Keratinocyte (primary cell): ENCODE measurements at regions not wholly inside any gene's neighbourhood (a gene's known extent, or its start where the extent isn't known, plus 50 kb on each side); places are given as distances from the start of the nearest gene placed in this dataset.

ENCODE experiments used
- DNase-seq: peaks from one replicate; pipeline ENCODE4 v3.0.0-alpha.2; 2011; ENCODE audit warnings: low read depth, missing footprints, low spot score
- FAIRE-seq: peaks from 2 replicates; lab custom pipeline; 2011; peaks lifted over from hg19 to GRCh38; lab: Jason Lieb, UNC
- H2AFZ ChIP-seq: 2 replicates; pipeline ENCODE4 v1.6.0; 2012; ENCODE audit warnings: low read length, control low read depth, inconsistent platforms; ENCODE audit not compliant: control insufficient read depth
- H3K27ac ChIP-seq: 2 replicates; pipeline ENCODE4 v1.5.1; 2011; ENCODE audit warnings: low read length; ENCODE audit not compliant: control insufficient read depth, insufficient read depth
- H3K27me3 ChIP-seq: 3 replicates; pipeline ENCODE4 v1.6.0; 2011; ENCODE audit warnings: low read length; ENCODE audit not compliant: control insufficient read depth, insufficient read depth; ENCODE audit errors: extremely low read depth
- H3K36me3 ChIP-seq, 2 experiments: 2 replicates in 1 of 2; 3 replicates in 1 of 2; pipeline ENCODE4 v1.5.1; 2011; ENCODE audit warnings: low read length in 2 of 2, mild to moderate bottlenecking in 1 of 2; ENCODE audit not compliant: control insufficient read depth in 2 of 2, insufficient read depth in 2 of 2; ENCODE audit errors: extremely low read depth in 1 of 2
- H3K4me1 ChIP-seq: 3 replicates; pipeline ENCODE4 v1.5.1; 2011; ENCODE audit warnings: low read length; ENCODE audit not compliant: control insufficient read depth, insufficient read depth; ENCODE audit errors: extremely low read depth
- H3K4me2 ChIP-seq: 3 replicates; pipeline ENCODE4 v1.6.0; 2011; ENCODE audit warnings: low read depth, low read length; ENCODE audit not compliant: control insufficient read depth, insufficient read depth; ENCODE audit errors: extremely low read depth
- H3K4me3 ChIP-seq, 3 experiments: fragments of 200-600 bp in 1 of 3; sonication (generic) in 1 of 3; 2 replicates in 2 of 3; 3 replicates in 1 of 3; pipeline ENCODE4 v1.5.1; 2011 to 2016; ENCODE audit warnings: low read length in 3 of 3, mild to moderate bottlenecking in 3 of 3, control low read depth in 2 of 3, inconsistent platforms in 1 of 3, low read depth in 1 of 3, mixed read lengths in 1 of 3, mixed run types in 1 of 3, moderate library complexity in 1 of 3; ENCODE audit not compliant: control insufficient read depth in 2 of 3, insufficient read depth in 2 of 3; ENCODE audit errors: extremely low read depth in 1 of 3
- H3K79me2 ChIP-seq: 2 replicates; pipeline ENCODE4 v1.6.0; 2012; ENCODE audit warnings: low read length; ENCODE audit not compliant: control insufficient read depth, insufficient read depth
- H3K9ac ChIP-seq: 3 replicates; pipeline ENCODE4 v1.6.0; 2011; ENCODE audit warnings: low read length; ENCODE audit not compliant: control insufficient read depth, insufficient read depth; ENCODE audit errors: extremely low read depth
- H3K9me1 ChIP-seq: 3 replicates; pipeline ENCODE4 v1.6.0; 2011; ENCODE audit warnings: low read length; ENCODE audit not compliant: control insufficient read depth, insufficient read depth; ENCODE audit errors: extremely low read depth
- H3K9me3 ChIP-seq: 2 replicates; pipeline ENCODE4 v1.5.1; 2012; ENCODE audit warnings: low read depth, low read length; ENCODE audit not compliant: control insufficient read depth
- H4K20me1 ChIP-seq: 3 replicates; pipeline ENCODE4 v1.6.0; 2011; ENCODE audit warnings: low read length; ENCODE audit not compliant: control insufficient read depth, insufficient read depth; ENCODE audit errors: extremely low read depth
- CTCF ChIP-seq, 3 experiments: IDR thresholded peaks in 1 of 3; conservative IDR thresholded peaks in 1 of 3; optimal IDR thresholded peaks in 1 of 3; 2 replicates in 2 of 3; 3 replicates in 1 of 3; pipeline versions ENCODE3 to v1.5.1; 2011; ENCODE audit warnings: low read length in 3 of 3, mild to moderate bottlenecking in 3 of 3, moderate library complexity in 2 of 3, control low read depth in 1 of 3, inconsistent platforms in 1 of 3; ENCODE audit not compliant: insufficient read depth in 2 of 3; ENCODE audit errors: extremely low read depth in 1 of 3
- EZH2 ChIP-seq: IDR thresholded peaks from one replicate; pipeline ENCODE4 v1.6.1; 2012; ENCODE audit warnings: inconsistent platforms, mild to moderate bottlenecking, low read length, moderate library complexity
- dilution Hi-C: fragments of 300-500 bp; cut with MboI; formaldehyde crosslinking; loops from one replicate; pipeline ENCODE4 v1.7.0; 2020; ENCODE audit warnings: low sequenced_read_pairs; ENCODE audit not compliant: extremely low pct_ligation_motif_present

- peaks cover 5 to 14% of the 10 kb centered on the region in 2 experiments for H3K36me3 ChIP-seq
- no peaks in the 10 kb centered on the region for H3K9me3 ChIP-seq
- dilution Hi-C loops: loop anchor here (25.0 kb wide), 1 partner anchor 146 kb away; no protein-coding TSS in a partner anchor
- no peak overlapping the region for H3K4me2 ChIP-seq
- no peak overlapping the region for H2AFZ ChIP-seq
- no peaks in the 10 kb centered on the region for H3K4me1 ChIP-seq
- H3K4me3 ChIP-seq: no peak overlapping the region
- peaks cover 7% of the 10 kb centered on the region for H3K9me1 ChIP-seq
- no peak overlapping the region for H3K9ac ChIP-seq
- no peaks in the 10 kb centered on the region for H3K27me3 ChIP-seq
- TF ChIP-seq EZH2: no peak
- TF ChIP-seq CTCF (optimal IDR thresholded peaks at IDR 0.05 in 1 of 3, IDR thresholded peaks at IDR 0.05 in 1 of 3, conservative IDR thresholded peaks at IDR 0.05 in 1 of 3; ENCODE audit: extremely low read depth in 1 of 3, insufficient read depth in 2 of 3, low read length in 3 of 3): peak; percentile 70 to 86 (median 80)
- peak; percentile 81 for FAIRE-seq
- peaks cover 35% of the 10 kb centered on the region for H4K20me1 ChIP-seq
- no peak overlapping the region for H3K27ac ChIP-seq
- no peak for DNase-seq
- peaks cover 97% of the 10 kb centered on the region for H3K79me2 ChIP-seq
Observed at GRCh38 chr9:110058304-110058953, 149.5 kb downstream of the C9orf152 start.

DNA sequence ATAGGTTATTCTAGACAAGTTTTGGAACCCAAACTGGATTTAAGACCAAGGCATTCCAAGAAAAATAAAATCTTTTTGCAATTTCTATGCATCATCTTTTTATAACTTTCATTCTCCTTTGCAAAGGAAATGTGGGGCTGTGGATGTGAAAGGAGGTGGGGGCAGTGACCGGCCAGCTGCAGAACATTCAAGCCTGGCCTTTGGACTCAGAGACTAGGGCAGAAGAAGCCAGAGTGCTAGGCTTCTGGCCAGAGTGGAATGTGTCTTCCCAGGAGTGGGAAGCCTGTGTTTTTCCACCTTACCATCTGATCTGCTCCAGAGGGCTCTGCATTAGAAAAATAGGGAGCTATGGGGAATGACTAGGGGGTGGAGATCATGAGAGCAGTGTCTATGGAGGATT, 148.5 kb downstream of the C9orf152 start:
- Histone ChIP-seq H3K4me1 (no peaks in the 10 kb centered on the region), H3K36me3 (peaks cover 9 to 21% of the 10 kb centered on the region in 2 experiments), H3K4me3 (no peak overlapping the region), H2AFZ (no peak overlapping the region), H4K20me1 (peaks cover 43% of the 10 kb centered on the region), H3K79me2 (peaks cover 98% of the 10 kb centered on the region), H3K9ac (no peak overlapping the region), H3K9me3 (no peaks in the 10 kb centered on the region), H3K27me3 (no peaks in the 10 kb centered on the region), H3K27ac (no peak overlapping the region), H3K9me1 (peaks cover 5% of the 10 kb centered on the region), H3K4me2 (no peak overlapping the region)
- TF ChIP-seq CTCF (optimal IDR thresholded peaks at IDR 0.05 in 1 of 3, IDR thresholded peaks at IDR 0.05 in 1 of 3, conservative IDR thresholded peaks at IDR 0.05 in 1 of 3; ENCODE audit: extremely low read depth in 1 of 3, insufficient read depth in 2 of 3, low read length in 3 of 3) (no peak), EZH2 (no peak)
- FAIRE-seq (no peak), DNase-seq (no peak)
- dilution Hi-C loops: loop anchor here (25.0 kb wide), 1 partner anchor 147 kb away; no protein-coding TSS in a partner anchor
